NCI-H774 (cell line): ENCODE measurements at regions not wholly inside any gene's neighbourhood (a gene's known extent, or its start where the extent isn't known, plus 50 kb on each side); places are given as distances from the start of the nearest gene placed in this dataset.
A peak's percentile ranks its signal among the peaks of the same experiment; 100 is the strongest.

Experiments used
- DNase-seq: peaks from one replicate; lab custom pipeline; 2025; lab: John Stamatoyannopoulos, UW

DNA sequence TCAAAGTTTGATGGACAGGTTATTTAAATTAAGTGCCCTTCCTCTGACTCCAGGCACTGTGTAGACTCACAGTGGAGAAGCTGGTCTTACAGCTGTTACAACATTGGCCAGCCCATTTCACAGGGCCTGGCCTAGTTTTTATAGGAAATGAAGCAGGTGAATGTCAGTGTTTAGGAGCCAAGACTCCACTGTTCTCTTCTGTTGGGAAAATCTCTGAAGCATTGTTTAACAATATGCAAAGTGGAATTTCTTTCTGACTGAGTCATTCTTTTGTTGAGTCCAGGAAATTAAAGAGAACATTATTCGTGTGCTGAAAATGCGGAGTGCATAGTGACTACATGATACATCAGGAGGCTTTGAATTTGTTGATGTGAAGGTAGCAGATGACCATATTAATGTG, 64.7 kb downstream of the ARRDC4 start:
- DNase-seq, result no peak

DNA sequence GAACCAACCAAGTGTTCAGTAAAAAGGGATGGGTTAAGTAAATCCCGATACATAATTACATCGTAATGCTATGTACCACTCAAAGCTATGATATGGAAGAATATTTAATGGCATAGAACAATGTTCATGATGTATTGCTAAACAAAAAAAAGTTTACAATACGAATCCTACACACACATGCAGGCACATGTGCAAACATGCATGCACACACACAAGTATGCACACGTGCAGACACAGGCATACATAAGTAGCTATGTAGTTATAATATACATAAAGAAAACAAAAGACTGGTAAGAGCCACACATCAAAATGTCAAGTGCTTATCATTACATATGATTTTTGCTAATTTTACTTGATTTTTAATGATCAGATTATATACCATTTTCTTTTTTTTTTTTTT, 74.2 kb downstream of the ARRDC4 start:
- DNase-seq, result no peak

DNA sequence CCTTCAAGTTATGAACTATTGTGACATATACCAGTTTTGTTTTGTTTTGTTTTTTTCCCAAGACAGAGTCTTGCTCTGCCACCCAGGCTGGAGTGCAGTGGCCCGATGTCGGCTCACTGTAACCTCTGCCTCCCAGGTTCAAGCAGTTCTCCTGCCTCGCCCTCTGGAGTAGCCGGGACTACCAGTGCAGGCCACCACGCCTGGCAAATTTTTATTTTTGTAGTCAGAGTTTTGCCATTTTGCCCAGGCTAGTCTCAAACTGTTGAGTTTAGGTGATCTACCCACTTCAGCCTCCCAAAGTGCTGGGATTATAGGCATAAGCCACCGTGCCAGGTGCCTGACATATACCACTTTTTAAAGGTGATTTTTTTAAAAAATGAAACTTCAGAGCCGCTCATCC, 74.6 kb downstream of the ARRDC4 start:
- no peak for DNase-seq

DNA sequence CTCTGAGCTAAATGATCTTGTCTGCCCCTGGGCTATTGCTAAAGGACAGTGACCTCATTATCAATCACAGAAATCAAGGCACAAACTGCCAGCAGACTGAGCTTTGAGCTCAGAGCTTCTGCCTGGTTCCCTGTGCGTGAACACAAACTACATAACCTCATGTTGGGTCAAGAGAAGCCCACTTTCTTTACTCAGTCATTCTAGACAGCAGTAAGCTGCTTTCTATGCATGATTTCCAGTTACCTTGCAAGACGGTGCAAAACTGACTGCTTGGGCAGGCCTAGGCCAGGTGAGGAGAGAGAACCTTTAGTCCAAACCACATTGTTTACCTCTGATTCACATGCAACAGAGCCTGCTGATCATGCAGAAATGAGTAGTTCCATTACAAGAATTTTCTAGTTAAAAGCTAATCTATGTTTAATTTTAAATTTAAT, 75.1 kb downstream of the ARRDC4 start:
- no peak for DNase-seq

DNA sequence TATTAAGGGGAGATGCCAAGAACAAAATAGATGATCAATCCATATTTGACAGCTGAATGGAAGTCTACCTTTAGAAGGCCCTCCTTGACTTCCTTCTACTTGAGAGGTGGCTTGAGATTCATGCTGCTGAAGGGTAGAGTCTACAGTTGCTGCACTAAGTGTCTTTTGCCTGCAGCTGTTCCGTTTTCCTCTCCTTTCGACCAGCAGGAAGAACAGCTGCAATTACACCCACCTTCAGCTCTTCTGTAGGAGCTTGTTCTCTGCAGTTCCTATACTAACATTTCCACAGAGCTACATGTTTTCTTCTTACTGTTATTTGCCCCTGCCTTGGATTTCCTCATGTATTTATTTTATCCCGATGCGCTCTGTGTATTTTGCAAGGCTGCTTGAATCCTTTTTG, 79.1 kb downstream of the ARRDC4 start:
- no peak for DNase-seq

DNA sequence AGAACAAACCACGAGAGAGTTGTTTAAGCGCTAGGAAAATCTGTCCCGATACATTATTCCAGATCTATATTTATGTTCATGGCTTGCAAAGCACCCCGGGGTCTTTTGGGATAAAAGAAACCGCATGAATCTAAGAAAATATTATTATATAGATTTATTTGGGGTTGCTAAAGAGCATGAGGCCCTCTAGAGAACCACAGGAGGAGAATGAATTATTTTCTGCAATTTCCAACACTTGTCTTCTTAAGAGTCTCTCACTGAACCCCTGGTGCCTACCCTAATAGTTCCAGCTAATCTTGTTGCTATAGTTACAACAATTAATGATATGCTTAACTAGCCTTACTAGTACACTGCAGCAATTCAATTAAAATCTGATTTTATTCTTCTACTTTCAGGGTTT, 79.6 kb downstream of the ARRDC4 start:
- no peak for DNase-seq

DNA sequence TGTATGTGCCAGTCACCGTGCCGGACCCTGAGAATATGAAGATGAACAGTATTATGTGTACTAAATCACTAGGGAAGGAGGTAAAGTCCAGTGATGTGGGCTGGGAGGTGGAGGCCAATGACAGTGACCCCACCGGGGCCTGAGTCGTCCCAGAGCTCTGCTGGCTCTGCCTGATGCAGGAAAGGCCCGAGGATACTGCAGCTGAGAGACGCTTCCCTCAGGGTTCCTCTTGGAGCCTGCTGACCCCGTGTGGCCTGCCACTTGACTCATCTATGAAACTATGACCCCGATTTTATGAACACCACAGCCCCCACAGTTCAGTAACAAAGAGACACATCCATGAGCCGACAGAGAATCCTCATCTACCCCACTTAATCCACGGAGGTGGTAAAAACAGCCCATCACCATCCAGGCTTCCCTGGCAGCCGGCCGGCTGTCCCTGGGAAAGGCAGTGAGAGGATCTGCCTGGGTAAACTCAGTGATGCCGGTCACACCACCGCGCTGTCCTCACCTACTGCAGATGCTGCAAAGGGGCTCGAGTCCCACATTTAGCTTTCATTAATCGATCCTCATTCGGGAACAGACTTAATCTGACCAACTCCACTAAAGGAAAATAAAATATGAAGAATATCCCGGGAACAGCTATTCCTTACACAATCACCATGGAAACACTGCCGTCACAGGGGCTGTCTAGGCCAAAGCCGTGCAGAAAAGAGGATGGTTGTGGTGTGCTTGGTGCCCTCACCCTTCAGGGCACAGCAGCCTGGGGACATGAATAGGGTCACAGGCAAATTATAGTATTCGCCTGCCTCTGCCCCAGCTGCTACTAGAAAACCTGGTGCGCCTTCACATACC, 82.9 kb downstream of the ARRDC4 start:
- DNase-seq, result no peak

DNA sequence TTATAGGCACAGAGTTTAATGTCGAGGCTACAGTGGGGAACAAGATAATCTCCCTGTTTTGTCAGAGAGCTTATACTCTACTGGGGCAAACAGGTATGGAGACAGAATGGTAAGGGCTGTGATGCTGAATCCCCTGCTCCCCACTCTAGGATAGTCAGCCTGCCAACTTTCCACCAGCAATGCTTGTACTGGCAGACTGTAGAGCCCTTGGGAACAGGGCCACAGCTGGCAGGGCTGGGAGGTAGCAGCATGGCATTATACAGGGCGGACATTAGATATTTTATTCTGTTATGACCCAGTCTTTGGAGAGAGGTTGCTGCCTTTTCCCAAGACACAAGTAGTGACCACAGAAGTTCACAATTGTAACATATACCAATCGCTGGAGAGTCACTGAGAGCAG, 91.2 kb downstream of the ARRDC4 start:
- no peak for DNase-seq

DNA sequence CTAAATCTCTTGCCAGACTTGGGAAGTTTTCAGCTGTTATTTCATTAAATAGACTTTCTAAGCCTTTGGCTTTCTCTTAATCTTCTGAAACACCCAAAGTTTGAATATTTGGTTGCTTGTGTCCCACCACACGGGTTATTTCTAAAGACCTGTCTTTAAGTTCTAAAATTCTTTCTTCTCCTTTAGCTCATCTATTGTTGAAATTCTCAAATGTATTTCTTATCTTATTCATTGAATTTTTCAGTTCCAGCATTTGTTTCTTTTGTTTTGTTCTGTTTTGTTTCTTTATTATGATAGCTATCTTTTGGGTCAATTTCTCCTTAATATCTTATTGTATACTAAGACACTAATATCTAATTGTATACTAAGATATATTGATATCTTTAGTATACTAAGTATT, 97.0 kb downstream of the ARRDC4 start:
- DNase-seq, result no peak

DNA sequence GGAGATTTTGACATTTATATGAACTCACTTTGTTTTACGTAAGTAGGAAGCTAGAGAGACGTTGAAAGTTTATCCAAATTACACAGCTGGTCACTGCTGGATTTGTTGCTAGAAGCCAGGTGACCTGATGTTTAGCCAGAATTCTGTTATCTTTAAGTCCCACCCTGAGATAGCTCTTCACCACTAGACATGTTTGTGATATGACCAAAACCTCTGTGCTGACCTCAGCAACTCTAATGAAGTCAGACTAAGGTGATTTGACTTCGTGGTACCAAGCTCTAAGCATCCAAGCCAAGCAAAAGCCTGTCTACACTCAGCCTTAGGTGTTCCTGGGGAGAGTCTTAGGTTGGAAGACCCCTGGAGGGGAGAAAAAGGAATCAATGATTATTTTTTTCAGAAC, 102.4 kb downstream of the ARRDC4 start:
- DNase-seq, result no peak

DNA sequence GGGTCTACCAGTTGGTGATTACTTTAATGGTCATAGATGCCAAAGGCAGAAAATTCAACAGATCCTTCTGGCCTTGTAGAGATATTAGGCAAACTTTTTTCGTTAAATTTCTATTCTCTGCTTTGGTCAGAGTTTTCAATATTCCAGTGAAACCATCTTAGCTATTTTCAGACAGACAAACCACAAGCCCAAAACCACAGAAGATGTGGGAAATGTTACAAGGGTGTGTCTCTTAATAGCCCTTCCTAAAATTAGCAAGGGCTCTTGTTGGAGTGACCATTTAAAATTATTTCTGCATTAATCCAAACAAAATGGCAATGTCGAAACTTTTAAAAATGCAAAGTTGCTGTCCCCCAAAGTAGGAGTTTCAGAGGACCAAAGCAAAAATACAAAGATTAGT, 102.8 kb downstream of the ARRDC4 start:
- DNase-seq, result no peak

DNA sequence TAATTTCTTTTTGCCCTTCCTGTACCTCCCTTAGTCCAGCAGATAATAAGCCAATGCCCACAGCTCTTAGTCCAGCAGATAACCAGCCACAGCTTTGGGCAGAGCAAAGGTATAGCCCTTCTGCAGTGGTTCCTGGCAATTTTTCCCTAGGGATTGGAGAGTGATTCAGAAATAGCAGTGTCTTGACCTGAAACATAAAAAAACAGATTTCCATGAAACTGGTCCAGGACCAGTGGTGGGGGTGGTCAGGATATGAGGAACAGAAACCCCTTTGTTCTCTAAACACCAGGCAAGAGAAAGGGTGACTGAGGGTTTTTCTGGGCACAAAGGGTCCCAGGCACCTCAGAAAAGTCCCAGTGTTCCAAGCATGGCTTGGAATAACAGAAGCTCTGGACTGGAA, 103.4 kb downstream of the ARRDC4 start:
- no peak for DNase-seq

DNA sequence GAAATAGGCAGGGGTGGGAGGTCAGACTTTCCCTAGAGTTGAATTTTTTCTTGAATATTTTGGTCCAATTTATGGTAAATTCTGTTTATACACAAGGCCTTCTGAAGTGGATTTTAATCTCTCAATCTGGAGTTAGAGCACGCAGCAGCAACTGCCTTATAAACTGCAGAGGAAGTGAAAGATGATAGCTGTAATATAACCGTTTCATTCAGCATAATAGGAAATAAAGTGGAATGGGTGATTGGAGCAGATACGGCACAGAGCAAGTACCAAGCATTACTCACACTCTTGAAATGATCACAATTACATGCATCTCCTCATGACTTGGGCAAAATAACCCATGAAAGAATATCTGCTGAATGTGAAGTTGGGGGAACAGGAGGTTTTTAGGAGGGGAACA, 106.8 kb downstream of the ARRDC4 start:
- DNase-seq, result no peak

DNA sequence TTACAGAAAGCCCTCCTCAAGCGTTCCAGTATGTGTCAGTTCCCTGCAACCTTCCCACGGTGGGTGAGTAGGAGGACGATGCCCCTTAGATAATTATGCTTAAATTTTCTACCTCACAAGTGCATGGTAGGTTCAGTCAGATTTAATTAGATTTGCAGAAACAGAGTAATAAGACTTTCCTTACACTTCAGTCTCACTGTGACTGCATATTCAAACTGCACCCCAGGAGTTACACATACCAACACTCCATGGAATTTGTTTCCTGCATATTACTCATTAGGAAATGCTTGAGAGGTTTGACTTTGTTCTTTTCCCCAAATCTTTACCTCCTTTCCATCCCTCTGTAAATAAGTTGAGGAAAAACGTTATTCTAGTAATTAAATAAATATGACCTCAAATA, 108.8 kb downstream of the ARRDC4 start:
- no peak for DNase-seq

DNA sequence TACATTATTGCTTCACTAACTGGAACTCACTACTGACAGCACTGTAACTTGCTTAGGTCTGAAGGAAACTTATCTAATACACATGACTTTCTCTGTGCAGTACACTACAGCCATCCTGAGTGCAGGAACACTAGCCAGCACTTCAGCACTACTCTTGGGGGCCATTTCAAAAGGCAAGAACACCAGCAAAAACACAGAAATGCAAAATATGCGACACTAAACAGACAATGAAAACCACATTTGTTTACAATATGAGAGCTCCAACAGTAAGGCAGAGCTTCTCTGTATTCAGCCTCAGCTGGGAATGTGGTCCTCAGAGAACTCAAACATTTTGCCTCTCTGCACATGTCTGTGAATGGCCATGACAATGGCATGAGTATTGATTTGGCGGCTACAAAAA, 109.6 kb downstream of the ARRDC4 start:
- DNase-seq, result no peak

DNA sequence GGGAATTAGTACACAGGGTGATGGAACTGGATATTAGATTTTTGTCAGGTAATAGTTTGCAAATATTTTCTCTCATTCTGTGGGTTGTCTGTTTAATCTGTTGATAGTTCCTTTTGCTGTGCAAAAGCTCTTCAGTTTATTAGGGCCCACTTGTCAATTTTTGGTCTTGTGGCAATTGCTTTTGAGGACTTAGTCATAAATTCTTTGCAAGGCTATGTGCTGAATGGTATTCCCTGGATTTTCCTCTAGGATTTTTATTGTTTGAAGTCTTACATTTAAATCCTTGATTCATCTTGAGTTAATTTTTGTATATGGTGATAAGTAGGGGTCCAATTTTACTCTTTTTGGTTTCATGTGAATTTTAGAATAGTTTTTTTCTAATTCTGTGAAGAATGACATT, 111.3 kb downstream of the ARRDC4 start:
- no peak for DNase-seq

DNA sequence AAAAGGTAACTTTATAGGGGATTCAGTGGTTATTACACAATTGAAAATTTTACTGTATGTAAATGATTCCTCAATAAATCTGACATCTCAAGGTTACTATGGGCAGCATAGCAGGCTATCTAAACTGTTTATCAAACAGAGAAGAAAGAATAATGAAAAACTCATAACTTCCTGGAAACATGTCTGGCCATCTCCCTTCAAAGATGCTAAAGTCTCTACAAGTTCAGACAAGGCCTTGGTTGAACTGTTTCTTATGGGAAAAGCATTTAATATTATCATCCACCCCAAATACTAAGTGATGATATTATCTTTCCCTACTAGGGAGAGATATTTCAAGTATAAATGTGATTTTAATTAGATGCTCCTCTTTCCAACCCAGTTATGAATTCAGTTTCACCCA, 114.9 kb downstream of the ARRDC4 start:
- no peak for DNase-seq

DNA sequence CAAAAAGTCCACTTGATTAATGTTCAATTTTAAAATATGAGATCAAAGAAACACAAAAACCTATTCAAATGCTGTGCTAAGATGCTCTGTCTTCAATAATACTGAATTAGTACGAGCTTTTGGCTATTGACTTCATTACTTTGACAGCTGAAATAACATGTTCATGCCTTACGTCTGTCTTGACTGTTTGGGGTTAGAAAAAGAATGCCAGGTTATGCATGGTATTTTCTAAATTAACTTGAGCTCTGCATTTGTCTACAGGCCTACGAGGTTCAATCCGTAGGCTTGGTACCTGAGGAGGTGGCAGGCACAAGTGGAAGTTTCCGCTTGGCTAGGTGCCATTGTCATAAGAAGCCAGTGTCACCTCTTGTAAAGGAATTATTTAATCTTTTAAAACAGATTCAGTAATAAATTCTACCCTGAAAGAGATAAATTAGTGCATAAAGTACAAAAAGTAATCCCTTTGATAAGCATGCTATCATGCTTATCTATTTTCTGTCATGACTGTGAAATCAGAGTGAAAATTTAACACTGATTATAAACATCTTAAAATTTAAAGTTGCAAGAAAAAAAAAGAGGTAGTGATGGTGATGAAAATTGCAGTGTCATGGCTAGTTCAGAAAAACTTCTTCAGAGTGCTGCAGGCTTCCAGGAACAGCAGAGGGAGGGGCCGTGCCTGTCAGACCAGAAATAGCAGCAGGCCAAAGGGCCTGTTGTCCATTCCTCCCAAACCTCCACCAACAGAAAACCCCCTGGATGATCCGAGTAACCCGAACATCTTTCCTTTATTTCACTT, 115.7 kb downstream of the ARRDC4 start:
- DNase-seq, result no peak

DNA sequence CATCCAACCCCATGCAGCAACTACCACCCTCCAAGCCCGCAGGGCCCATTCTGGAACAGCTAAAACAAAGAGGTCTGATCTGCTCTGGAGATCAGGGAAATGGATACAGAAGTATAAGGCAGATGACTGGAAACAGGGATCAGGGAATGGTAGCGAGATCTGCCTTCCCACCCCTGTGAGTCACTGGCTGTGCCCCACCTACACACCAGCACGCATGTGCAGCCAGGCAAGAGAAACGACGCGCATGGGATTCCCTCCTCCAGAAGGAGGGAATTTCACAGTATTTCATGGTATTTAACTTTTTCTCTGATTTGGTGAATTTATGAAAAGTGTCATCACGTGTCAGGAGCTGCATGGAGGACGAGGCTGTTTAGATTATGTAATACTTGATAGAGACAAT, 116.7 kb downstream of the ARRDC4 start:
- DNase-seq, result no peak

DNA sequence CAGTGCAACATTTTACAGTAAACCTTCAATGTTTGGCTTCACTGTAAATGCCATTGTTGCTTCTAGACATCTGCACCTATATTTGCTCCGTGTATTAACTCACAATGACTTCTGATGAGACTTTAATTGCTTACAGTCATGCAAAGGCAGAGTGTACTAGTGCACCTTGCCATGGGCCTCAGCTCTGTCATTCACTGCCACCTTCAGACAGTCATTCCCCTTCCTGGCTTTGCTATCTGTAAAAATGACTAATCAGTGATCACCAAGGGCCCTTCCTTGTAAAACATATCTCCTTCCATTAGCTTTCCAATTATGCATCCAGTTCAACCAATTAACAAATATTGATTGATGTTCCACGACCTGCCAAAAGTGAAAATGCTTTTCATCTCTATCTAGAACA, 120.3 kb downstream of the ARRDC4 start:
- no peak for DNase-seq

DNA sequence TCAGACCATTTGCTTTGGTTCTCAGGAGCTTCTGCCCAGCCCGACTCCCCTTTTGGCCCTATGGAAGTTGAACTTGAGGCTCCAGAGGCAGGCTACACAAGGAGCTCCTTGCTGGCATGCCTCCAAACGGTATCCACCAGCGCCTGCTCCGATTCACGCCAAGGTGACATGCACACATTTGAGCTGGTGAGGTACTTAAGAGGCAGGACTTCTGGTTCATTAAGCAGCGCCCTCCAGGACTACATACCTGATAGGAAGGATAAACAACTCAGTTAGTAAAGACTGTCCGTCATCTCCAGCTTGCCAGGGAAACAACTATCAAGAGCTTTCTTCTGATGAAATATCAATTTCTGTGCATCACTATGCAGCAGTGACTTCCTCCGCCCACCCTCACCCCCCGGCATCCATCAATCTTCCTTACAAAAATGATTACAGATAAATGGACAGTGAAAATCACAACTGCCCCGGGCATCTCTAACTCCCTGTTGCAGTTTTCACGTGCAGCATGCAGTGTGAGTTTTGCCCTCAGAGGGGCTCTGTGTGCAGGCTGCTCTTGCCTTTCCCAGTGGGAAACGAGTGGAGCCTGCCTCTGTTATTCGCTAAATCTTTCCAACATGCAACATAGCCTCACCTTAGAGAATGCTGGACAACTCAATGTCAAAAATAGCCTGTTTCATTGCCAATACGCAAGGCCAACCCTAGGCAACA, 122.9 kb downstream of the ARRDC4 start:
- no peak for DNase-seq

DNA sequence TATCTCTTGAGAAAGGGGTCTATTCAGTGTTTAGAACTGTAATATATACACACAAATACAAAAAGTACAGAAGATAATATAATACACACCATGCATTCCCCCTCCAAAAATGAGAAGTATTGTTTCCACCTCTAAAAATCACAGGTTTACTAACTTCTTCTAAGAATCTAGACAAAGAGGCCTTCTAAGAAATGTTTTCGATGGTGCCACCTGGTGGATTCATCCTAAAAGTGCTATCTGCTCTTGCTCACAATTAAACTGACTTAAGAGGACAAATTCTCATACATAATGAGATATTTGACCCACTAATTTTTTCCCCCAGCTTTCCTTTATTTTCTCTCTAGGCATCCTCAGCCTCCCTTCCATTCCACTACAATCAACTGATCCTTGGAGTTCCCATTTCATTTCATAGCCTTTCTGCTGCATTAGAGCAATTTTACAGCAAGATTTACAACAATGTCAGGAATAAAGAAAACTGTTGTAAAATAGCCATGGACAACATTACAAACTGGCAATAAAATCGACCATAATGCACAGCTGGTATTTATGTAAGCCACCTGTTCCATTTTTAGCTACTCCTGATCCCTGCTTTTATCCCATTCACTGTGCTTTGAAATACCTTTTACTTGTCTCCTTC, 124.6 kb downstream of the ARRDC4 start:
- DNase-seq, result peak; percentile 15
